ENCODE measurements at regions not wholly inside any gene's neighbourhood (a gene's known extent, or its start where the extent isn't known, plus 50 kb on each side); places are given as distances from the start of the nearest gene placed in this dataset.
"Not testable (repeated sequence)": the region's sequence is repeated elsewhere in the genome, so short reads cannot be mapped to it uniquely, and the experiment has no call there.

DNA sequence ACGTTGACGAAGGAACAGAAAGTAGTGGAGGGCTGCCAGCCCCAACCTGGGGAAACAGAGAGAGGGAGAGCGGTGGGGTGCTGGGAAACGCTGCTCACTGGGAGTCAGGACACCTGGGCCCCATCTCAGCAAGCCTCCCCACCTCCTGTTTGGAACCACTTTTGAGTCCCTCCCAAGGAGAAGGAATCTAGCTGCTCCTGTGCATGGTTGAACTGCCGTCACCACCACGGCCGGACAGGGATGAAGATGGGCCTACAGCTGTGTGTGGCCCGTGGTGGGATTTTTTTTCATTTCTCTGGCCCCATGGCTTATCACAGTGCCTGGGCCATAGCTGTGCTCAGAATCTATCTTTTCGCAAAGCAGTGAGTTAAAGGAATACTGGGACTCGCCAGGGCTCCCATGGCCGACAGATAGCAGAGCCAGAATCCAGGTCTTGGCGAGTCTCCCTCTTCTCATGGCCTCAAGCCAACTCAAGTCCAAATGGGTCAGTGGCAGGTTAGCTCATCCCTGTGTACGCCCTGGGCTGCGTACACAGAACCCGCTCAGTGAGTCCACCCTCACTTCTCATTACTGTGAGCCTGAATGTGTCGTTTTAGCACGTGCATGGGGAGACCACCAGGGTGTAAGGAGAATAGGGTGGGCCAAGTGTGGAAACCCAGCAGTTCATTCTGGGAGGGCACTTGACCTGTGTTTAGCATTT is 271.2 kb downstream of the FAM43A start:
- Histone ChIP-seq H3K27ac (no peak overlapping the region), H3K36me3 (no peaks in the 10 kb centered on the region), H3K9me3 (no peaks in the 10 kb centered on the region), H3K4me1 (no peaks in the 10 kb centered on the region), H3K27me3 (no peaks in the 10 kb centered on the region), H3K4me3 (no peak overlapping the region)
- TF ChIP-seq, protein P1, sequence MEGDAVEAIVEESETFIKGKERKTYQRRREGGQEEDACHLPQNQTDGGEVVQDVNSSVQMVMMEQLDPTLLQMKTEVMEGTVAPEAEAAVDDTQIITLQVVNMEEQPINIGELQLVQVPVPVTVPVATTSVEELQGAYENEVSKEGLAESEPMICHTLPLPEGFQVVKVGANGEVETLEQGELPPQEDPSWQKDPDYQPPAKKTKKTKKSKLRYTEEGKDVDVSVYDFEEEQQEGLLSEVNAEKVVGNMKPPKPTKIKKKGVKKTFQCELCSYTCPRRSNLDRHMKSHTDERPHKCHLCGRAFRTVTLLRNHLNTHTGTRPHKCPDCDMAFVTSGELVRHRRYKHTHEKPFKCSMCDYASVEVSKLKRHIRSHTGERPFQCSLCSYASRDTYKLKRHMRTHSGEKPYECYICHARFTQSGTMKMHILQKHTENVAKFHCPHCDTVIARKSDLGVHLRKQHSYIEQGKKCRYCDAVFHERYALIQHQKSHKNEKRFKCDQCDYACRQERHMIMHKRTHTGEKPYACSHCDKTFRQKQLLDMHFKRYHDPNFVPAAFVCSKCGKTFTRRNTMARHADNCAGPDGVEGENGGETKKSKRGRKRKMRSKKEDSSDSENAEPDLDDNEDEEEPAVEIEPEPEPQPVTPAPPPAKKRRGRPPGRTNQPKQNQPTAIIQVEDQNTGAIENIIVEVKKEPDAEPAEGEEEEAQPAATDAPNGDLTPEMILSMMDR (IDR thresholded peaks at IDR 0.05): no peak
- no peak for DNase-seq (ENCODE audit: low spot score in 2 of 2)
- intact Hi-C loops (cut with DNase I): no loop called here

DNA sequence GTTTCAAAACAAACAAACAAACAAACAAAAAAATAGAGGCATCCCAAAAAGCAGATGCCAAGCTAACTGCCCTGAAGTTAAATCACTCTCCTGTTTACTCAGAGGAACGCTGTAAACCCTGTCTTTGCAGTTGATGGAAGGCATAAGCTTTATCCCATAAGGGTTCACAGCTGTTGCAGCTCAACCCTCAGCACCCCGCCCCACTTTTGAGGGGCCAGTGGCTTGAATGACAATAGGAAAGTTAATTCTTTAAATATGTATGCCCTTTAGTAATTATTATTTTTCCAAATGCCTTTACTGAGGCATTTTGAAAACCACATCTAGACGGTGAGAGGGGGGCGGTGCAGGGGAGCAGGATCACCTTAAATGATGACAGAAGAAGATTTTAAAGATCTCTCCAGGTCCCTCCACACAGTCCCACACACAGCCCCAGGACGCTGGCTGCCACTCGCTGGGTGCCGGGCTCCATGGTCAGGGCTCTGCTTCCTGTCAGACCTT is 272.1 kb downstream of the FAM43A start:
- TF ChIP-seq, protein P1 (IDR thresholded peaks at IDR 0.05): no peak
- Histone ChIP-seq H3K27me3 (no peaks in the 10 kb centered on the region), H3K4me3 (no peak overlapping the region), H3K9me3 (no peaks in the 10 kb centered on the region), H3K4me1 (no peaks in the 10 kb centered on the region), H3K36me3 (no peaks in the 10 kb centered on the region), H3K27ac (no peak overlapping the region)
- intact Hi-C loops (cut with DNase I): no loop called here
- no peak for DNase-seq (ENCODE audit: low spot score in 2 of 2)

GRCh38 chr3:194959217-194959616 is 273.5 kb downstream of the FAM43A start:
- no peak overlapping the region for H3K27ac ChIP-seq
- no peaks in the 10 kb centered on the region for H3K27me3 ChIP-seq
- TF ChIP-seq, protein P1 (IDR thresholded peaks at IDR 0.05): no peak
- no peaks in the 10 kb centered on the region for H3K36me3 ChIP-seq
- no peak for DNase-seq (ENCODE audit: low spot score in 2 of 2)
- no peaks in the 10 kb centered on the region for H3K9me3 ChIP-seq
- no peak overlapping the region for H3K4me3 ChIP-seq
- intact Hi-C loops (cut with DNase I): no loop called here
- H3K4me1 ChIP-seq: no peaks in the 10 kb centered on the region

GRCh38 chr3:194959666-194960065 is 274.0 kb downstream of the FAM43A start:
- intact Hi-C loops (cut with DNase I); H3K4me3 ChIP-seq; H3K36me3 ChIP-seq; H3K27me3 ChIP-seq; H3K9me3 ChIP-seq; H3K4me1 ChIP-seq; H3K27ac ChIP-seq; DNase-seq (ENCODE audit: low spot score in 2 of 2): not testable (repeated sequence)

GRCh38 chr3:194960446-194961032 is 274.9 kb downstream of the FAM43A start:
- H3K27me3 ChIP-seq: no peaks in the 10 kb centered on the region
- no peaks in the 10 kb centered on the region for H3K9me3 ChIP-seq
- no peak overlapping the region for H3K4me3 ChIP-seq
- TF ChIP-seq, protein P1 (IDR thresholded peaks at IDR 0.05): no peak
- no peaks in the 10 kb centered on the region for H3K4me1 ChIP-seq
- H3K27ac ChIP-seq: no peak overlapping the region
- no peak for DNase-seq (ENCODE audit: low spot score in 2 of 2)
- H3K36me3 ChIP-seq: no peaks in the 10 kb centered on the region
- intact Hi-C loops (cut with DNase I): no loop called here

GRCh38 chr3:194961149-194961548 is 275.5 kb downstream of the FAM43A start:
- no peak for DNase-seq (ENCODE audit: low spot score in 2 of 2)
- Histone ChIP-seq H3K27ac (no peak overlapping the region), H3K9me3 (no peaks in the 10 kb centered on the region), H3K27me3 (no peaks in the 10 kb centered on the region), H3K4me1 (no peaks in the 10 kb centered on the region), H3K4me3 (no peak overlapping the region), H3K36me3 (no peaks in the 10 kb centered on the region)
- intact Hi-C loops (cut with DNase I): no loop called here
- TF ChIP-seq, protein P1 (IDR thresholded peaks at IDR 0.05): no peak

Measured in ascending aorta (tissue), 2 donors.